ENCODE measurements at regions not wholly inside any gene's neighbourhood (a gene's known extent, or its start where the extent isn't known, plus 50 kb on each side); places are given as distances from the start of the nearest gene placed in this dataset.

DNA sequence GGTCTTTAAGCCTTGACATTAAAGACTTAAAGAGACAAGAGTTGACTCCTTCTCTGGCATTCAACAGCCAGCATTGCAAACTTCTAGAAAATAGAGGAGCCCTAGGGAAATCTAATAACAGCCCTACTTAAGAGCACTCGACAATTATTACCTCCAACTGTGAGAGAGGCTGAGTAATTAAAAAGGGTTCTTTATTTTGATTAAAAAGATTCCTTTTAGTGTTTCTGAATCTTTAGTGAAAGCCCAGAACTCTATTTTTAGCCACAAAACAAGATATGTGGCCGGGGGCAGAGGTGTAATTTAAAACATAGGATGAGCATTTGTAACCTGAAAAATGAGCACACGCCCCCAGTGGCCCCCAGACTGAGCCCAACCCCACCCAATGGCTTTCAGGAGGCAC, 222.3 kb downstream of the SMAD2 start:
- TF ChIP-seq CTCF (IDR thresholded peaks at IDR 0.05) (no peak), EP300 (IDR thresholded peaks at IDR 0.05) (no peak), POLR2A (IDR thresholded peaks at IDR 0.05) (no peak), POLR2AphosphoS5 (IDR thresholded peaks at IDR 0.05) (no peak)
